ENCODE measurements at regions not wholly inside any gene's neighbourhood (a gene's known extent, or its start where the extent isn't known, plus 50 kb on each side); places are given as distances from the start of the nearest gene placed in this dataset.

GRCh38 chr4:19992471-19993093 is 259.1 kb upstream of the SLIT2 start:
- no peak for TF ChIP-seq CTCF (conservative IDR thresholded peaks at IDR 0.05; ENCODE audit: low read length)
- no peak for TF ChIP-seq EZH2phosphoT487 (IDR thresholded peaks at IDR 0.05; ENCODE audit: borderline replicate concordance)

Measured in Loucy (cell line).